ENCODE measurements at regions not wholly inside any gene's neighbourhood (a gene's known extent, or its start where the extent isn't known, plus 50 kb on each side); places are given as distances from the start of the nearest gene placed in this dataset.

DNA sequence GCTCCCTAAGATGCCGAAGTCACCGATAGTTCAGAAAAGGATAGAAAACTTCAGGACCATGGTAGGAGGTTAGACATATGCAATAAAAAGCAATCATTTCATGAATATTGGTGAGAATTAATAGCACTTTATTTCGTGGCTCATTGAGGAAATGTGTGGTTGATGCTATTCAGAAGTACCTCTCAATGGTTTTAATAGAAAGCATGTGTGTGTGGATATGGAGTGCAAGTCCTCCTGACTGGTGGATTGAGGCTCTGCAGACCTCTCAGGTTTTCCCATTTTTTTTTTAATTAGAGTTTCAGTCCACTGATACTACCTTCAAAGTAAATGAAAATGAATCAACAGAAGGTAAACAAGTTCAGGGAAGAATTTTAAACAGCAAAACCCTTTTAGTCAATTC lies 384.3 kb upstream of the RARB start:
- Mint-ChIP-seq H3K27me3 (no peaks in the 10 kb centered on the region), H3K4me3 (no peak overlapping the region), H3K9me3 (peaks cover 4% of the 10 kb centered on the region), H3K36me3 (ENCODE audit: low read depth) (no peaks in the 10 kb centered on the region), H3K27ac (no peak overlapping the region), H3K4me1 (no peaks in the 10 kb centered on the region)
- no peak for ATAC-seq (replicated peaks)

DNA sequence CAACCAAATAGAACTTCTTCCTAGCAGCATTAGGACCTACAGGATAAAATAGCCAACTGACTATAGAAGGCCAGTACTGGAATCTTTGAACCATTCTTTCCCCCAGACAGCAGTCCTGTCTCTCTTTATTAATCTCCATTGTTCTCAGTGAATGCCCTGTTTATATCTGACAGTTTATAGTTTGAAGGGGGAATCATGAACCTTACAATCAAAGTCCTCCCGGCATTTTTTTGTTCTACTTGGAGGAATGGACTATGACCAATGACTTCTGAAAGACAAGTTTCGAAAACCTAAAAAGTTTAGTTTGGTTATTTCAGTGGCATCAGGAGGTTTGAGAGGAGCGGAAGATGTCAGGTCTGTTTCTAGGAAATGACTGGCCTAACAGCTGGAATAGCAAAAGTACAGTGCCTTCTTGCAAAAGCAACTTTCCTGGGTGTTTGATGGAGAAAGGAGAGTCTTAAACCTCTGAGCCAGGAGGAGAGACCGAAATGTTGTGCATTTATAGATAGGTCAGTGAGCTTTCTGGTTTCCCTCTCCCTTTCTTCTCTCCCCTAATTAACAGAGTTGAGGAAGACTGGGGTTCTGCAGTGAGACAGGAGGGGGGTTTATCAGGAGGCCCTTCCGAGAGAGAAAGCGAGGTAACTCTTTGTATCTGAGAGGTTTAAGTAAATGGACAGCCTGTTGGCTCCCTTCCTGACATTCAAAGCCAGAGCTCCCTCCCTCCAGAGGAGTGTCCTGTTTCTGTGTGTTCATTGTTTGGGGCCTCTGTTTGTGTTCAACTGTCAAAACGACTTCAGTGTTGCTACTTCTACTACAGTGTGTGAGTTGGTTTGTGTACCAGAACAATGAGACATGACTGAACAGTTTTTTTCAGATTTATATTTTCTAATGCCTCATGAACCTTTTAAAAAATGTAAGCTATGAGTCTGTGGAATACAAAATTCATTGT lies 383.0 kb upstream of the RARB start:
- no peak for ATAC-seq (replicated peaks)
- Mint-ChIP-seq H3K9me3 (no peaks in the 10 kb centered on the region), H3K4me3 (no peak overlapping the region), H3K27ac (no peak overlapping the region), H3K27me3 (no peaks in the 10 kb centered on the region), H3K4me1 (no peaks in the 10 kb centered on the region), H3K36me3 (ENCODE audit: low read depth) (no peaks in the 10 kb centered on the region)

GRCh38 chr3:25046911-25047771 lies 380.9 kb upstream of the RARB start:
- H3K4me1 Mint-ChIP-seq, result no peaks in the 10 kb centered on the region
- no peaks in the 10 kb centered on the region for H3K27me3 Mint-ChIP-seq
- no peak for ATAC-seq (replicated peaks)
- H3K36me3 Mint-ChIP-seq (ENCODE audit: low read depth), result no peaks in the 10 kb centered on the region
- no peak overlapping the region for H3K4me3 Mint-ChIP-seq
- H3K9me3 Mint-ChIP-seq, result peaks cover 4% of the 10 kb centered on the region
- H3K27ac Mint-ChIP-seq, result no peak overlapping the region

- Mint-ChIP-seq H3K4me1 (no peaks in the 10 kb centered on the region), H3K4me3 (no peak overlapping the region), H3K27me3 (no peaks in the 10 kb centered on the region), H3K27ac (no peak overlapping the region), H3K9me3 (peaks cover 8% of the 10 kb centered on the region), H3K36me3 (ENCODE audit: low read depth) (no peaks in the 10 kb centered on the region)
- no peak for ATAC-seq (replicated peaks)
These were observed 378.8 kb upstream of the RARB start for GRCh38 chr3:25049304-25049703.

DNA sequence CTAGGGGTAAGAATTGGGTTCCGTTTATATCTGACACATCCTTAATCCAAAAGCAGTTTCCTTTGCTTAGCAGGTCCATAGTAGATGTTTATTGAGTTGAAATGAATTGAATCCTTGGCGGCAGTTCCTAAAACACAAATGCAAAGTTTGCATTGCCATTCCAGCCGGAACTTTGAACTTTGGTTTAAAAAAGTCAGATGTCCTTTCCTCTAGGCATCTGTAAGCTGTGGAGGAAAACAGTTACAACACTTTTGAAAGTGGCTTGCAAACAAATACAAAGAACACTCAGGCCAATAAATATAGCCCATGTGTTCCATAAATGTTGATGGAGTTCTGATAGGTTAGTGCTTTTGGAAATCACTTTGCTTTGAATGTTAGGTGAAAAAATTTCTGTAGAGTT lies 374.7 kb upstream of the RARB start:
- H3K4me1 Mint-ChIP-seq, result no peaks in the 10 kb centered on the region
- peaks cover 12% of the 10 kb centered on the region for H3K9me3 Mint-ChIP-seq
- no peak overlapping the region for H3K4me3 Mint-ChIP-seq
- H3K27me3 Mint-ChIP-seq, result no peaks in the 10 kb centered on the region
- no peak overlapping the region for H3K27ac Mint-ChIP-seq
- ATAC-seq (replicated peaks), result no peak
- no peaks in the 10 kb centered on the region for H3K36me3 Mint-ChIP-seq (ENCODE audit: low read depth)

DNA sequence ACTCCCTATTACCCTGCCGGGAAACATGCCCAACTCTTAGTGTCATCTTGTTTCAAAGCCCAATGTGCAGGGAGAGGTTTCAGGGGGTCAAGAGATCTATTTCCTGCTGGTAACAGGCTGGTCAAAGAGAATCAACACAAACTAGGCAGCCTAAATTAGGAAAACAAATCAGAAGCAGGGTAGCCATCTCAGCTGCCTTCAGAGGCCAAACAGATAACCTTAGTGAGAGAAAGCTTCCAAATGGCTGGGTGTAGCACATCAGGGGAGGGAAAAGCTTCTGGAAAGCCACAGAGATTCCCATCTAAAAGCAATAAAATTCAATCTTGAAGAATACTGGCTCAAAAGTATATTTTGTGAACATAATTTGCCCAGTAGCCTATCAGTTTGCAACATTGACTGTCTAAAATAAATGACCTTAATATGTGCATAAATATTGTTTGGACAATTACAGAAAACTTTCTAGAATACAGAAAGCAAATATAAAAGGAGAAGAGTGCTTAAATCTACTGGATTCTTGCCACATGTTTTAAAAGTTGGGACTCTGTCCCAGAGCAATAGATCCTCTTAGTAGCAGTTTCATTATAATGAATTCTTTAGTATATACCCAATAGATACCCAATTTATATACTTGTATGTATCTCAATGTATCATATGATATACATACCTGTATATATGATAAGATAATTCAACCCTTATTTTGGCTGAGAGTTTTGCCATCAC lies 371.9 kb upstream of the RARB start:
- no peak for ATAC-seq (replicated peaks)
- H3K27me3 Mint-ChIP-seq, result no peaks in the 10 kb centered on the region
- H3K36me3 Mint-ChIP-seq (ENCODE audit: low read depth), result no peaks in the 10 kb centered on the region
- H3K27ac Mint-ChIP-seq, result no peak overlapping the region
- no peaks in the 10 kb centered on the region for H3K4me1 Mint-ChIP-seq
- H3K9me3 Mint-ChIP-seq, result peaks cover 8% of the 10 kb centered on the region
- no peak overlapping the region for H3K4me3 Mint-ChIP-seq

DNA sequence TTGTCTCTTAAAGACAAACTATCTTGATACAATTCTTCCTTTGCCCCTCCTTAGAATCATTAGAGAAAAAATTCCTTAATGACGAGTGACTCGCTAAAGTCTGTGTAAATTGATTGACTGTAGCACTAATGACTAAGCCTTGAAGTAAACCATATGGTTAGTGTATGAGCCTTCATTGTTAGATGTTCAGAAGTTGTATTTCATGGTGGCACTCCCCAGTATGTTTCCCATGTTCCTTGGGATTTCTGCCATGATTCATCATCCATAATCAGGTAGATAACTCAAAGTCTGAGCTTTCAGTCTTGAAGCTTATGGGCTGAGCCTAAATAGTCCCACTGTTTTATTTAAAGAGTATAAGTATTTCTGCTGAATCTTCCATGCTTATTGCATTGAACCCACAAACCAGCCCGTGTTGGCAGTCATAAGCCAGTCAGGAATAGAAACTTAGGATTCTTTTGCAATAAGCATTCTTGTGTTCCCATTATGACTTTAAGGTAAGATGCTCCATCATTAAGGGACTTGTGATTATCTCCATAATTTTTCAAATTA lies 371.2 kb upstream of the RARB start:
- Mint-ChIP-seq H3K4me3 (no peak overlapping the region), H3K27ac (no peak overlapping the region), H3K9me3 (peaks cover 8% of the 10 kb centered on the region), H3K36me3 (ENCODE audit: low read depth) (no peaks in the 10 kb centered on the region), H3K4me1 (no peaks in the 10 kb centered on the region), H3K27me3 (no peaks in the 10 kb centered on the region)
- ATAC-seq (replicated peaks), result no peak

DNA sequence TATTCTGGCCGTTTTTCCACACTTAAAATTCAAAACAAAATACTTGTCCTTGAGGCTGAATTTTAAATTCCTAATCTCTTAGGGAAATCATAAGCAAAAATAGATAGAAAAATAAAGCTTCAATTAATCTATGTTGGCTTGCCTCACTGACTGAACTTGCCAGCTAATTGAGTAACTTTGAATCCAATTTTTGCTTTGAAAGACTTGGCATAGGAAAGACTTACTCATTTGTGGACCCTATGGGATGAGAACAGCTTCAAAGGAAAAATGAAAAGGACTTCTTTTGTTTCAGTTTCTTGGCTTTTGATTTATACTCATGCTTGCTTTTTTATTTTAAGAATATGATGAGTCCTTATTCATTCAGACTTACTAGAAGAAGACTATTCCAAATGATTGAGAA lies 370.7 kb upstream of the RARB start:
- peaks cover 8% of the 10 kb centered on the region for H3K9me3 Mint-ChIP-seq

DNA sequence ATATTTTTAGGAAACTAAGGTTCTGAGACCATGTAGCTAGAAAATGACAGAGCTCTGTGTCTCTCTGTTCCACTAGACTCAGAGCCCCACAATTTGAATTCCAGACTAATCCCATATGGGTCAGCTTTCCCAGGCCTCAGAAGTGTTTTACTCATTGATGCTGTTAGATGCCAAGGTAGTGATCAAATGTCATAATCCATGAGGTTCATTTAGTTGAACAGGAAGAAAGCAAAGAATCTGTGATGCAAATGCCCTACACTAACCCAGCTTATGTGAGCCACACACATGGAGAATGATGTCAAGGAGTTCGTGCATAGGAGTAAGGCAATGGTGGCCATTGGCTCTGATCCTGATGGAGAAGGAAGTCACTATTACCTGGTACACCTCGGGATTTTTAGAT lies 363.4 kb upstream of the RARB start:
- H3K9me3 Mint-ChIP-seq, result peaks cover 4% of the 10 kb centered on the region
- no peak for ATAC-seq (replicated peaks)
- H3K27ac Mint-ChIP-seq, result no peak overlapping the region
- H3K4me3 Mint-ChIP-seq, result no peak overlapping the region
- H3K4me1 Mint-ChIP-seq, result no peaks in the 10 kb centered on the region
- no peaks in the 10 kb centered on the region for H3K36me3 Mint-ChIP-seq (ENCODE audit: low read depth)
- H3K27me3 Mint-ChIP-seq, result no peaks in the 10 kb centered on the region

More for the DNA sequence above, 370.7 kb upstream of the RARB start:
- H3K4me1 Mint-ChIP-seq, result no peaks in the 10 kb centered on the region
- no peaks in the 10 kb centered on the region for H3K36me3 Mint-ChIP-seq (ENCODE audit: low read depth)
- H3K27me3 Mint-ChIP-seq, result no peaks in the 10 kb centered on the region
- no peak overlapping the region for H3K27ac Mint-ChIP-seq
- ATAC-seq (replicated peaks), result no peak
- no peak overlapping the region for H3K4me3 Mint-ChIP-seq

DNA sequence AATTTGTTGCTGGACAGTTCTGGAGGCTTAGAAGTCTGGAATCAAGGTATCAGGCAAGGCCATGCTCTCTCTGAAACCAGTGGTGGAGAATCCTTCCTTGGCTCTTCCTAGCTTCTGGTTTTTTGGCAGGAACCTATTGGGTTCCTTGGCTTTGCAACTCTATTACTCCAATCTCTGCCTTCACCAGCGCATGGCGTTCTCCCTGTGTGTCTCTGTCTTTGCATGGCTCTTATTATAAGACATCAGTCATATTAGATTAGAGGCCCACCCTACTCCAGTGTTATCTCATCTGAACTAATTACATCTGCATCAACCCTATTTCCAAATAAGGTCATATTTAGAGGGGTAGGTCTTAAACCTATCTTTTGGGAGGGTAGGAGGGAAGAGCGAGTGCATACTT lies 358.1 kb upstream of the RARB start:
- H3K27me3 Mint-ChIP-seq, result no peaks in the 10 kb centered on the region
- ATAC-seq (replicated peaks), result no peak
- peaks cover 4% of the 10 kb centered on the region for H3K9me3 Mint-ChIP-seq
- H3K4me3 Mint-ChIP-seq, result no peak overlapping the region
- no peaks in the 10 kb centered on the region for H3K4me1 Mint-ChIP-seq
- no peaks in the 10 kb centered on the region for H3K36me3 Mint-ChIP-seq (ENCODE audit: low read depth)
- H3K27ac Mint-ChIP-seq, result no peak overlapping the region

- ATAC-seq (replicated peaks), result no peak
- H3K4me1 Mint-ChIP-seq, result no peaks in the 10 kb centered on the region
- no peak overlapping the region for H3K27ac Mint-ChIP-seq
- H3K9me3 Mint-ChIP-seq, result peaks cover 4% of the 10 kb centered on the region
- no peaks in the 10 kb centered on the region for H3K36me3 Mint-ChIP-seq (ENCODE audit: low read depth)
- no peaks in the 10 kb centered on the region for H3K27me3 Mint-ChIP-seq
- H3K4me3 Mint-ChIP-seq, result no peak overlapping the region
These were observed 356.2 kb upstream of the RARB start for GRCh38 chr3:25071846-25072245.

- Mint-ChIP-seq H3K4me3 (no peak overlapping the region), H3K9me3 (peaks cover 4% of the 10 kb centered on the region), H3K36me3 (ENCODE audit: low read depth) (no peaks in the 10 kb centered on the region), H3K27me3 (no peaks in the 10 kb centered on the region), H3K4me1 (no peaks in the 10 kb centered on the region), H3K27ac (no peak overlapping the region)
- no peak for ATAC-seq (replicated peaks)
These were observed 354.6 kb upstream of the RARB start for GRCh38 chr3:25073423-25073822.

- Mint-ChIP-seq H3K36me3 (ENCODE audit: low read depth) (no peaks in the 10 kb centered on the region), H3K9me3 (peaks cover 4% of the 10 kb centered on the region), H3K27ac (no peak overlapping the region), H3K27me3 (no peaks in the 10 kb centered on the region), H3K4me1 (no peaks in the 10 kb centered on the region), H3K4me3 (no peak overlapping the region)
- ATAC-seq (replicated peaks), result no peak
These were observed 353.9 kb upstream of the RARB start for GRCh38 chr3:25074149-25074548.

DNA sequence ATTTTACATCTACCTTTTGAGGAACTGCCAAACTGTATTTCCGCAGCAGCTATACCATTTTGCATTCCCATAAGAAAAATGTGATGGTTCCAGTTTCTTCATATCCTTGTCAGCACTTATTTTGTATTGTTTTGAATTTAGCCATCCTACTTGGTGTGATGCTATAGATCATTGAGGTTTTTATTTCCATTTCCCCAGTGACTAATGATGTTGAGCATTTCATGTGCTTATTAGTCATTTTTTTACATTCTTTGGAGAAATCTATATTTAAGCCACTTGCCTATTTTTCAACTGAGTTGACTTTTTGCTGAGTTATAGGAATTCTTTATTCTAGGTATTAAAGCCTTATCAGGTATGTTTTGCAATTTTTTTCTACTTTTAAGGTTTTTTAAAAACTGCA lies 347.6 kb upstream of the RARB start:
- Mint-ChIP-seq H3K4me3 (no peak overlapping the region), H3K27me3 (no peaks in the 10 kb centered on the region), H3K36me3 (ENCODE audit: low read depth) (no peaks in the 10 kb centered on the region), H3K4me1 (no peaks in the 10 kb centered on the region), H3K9me3 (peaks cover 7% of the 10 kb centered on the region), H3K27ac (no peak overlapping the region)
- ATAC-seq (replicated peaks), result no peak

All from activated T-helper 17 cell treated with anti-CD3 and anti-CD28 coated beads, Interleukin-2, amount 50 U/mL, for 72 hours (primary cell).